GM12864 (cell line): ENCODE measurements at regions not wholly inside any gene's neighbourhood (a gene's known extent, or its start where the extent isn't known, plus 50 kb on each side); places are given as distances from the start of the nearest gene placed in this dataset.
"Not testable (repeated sequence)": the region's sequence is repeated elsewhere in the genome, so short reads cannot be mapped to it uniquely, and the experiment has no call there.

Source experiments
- DNase-seq: peaks from one replicate; pipeline ENCODE4 v3.0.0-alpha.2; 2011; ENCODE audit warnings: low read depth
- H3K4me3 ChIP-seq: 2 replicates; pipeline ENCODE4 v1.5.1; 2011; ENCODE audit warnings: mild to moderate bottlenecking, low read depth, low read length, control low read depth
- CTCF ChIP-seq: IDR thresholded peaks from 2 replicates; pipeline ENCODE4 v1.5.1; 2011; ENCODE audit warnings: low read depth, mild to moderate bottlenecking, moderate library complexity, low read length, control low read depth, inconsistent platforms; ENCODE audit errors: missing control alignments

GRCh38 chr12:46693034-46693433 lies 132.8 kb downstream of the SLC38A4 start:
- no peak for TF ChIP-seq CTCF
- no peak overlapping the region for H3K4me3 ChIP-seq
- DNase-seq, result no peak

- DNase-seq, result no peak
- H3K4me3 ChIP-seq, result no peak overlapping the region
- no peak for TF ChIP-seq CTCF
Measured at GRCh38 chr12:46692606-46693005, 133.2 kb downstream of the SLC38A4 start.

- no peak overlapping the region for H3K4me3 ChIP-seq
- no peak for TF ChIP-seq CTCF
- no peak for DNase-seq
Measured at GRCh38 chr12:46686267-46686942, 139.4 kb downstream of the SLC38A4 start.

- not testable (repeated sequence) for H3K4me3 ChIP-seq, DNase-seq
Measured at GRCh38 chr12:46684243-46684642, 141.6 kb downstream of the SLC38A4 start.

GRCh38 chr12:46682148-46682547 lies 143.6 kb downstream of the SLC38A4 start:
- DNase-seq, result no peak
- TF ChIP-seq CTCF, result no peak
- H3K4me3 ChIP-seq, result no peak overlapping the region

- no peak overlapping the region for H3K4me3 ChIP-seq
- DNase-seq, result no peak
- TF ChIP-seq CTCF, result no peak
Measured at GRCh38 chr12:46680506-46680905, 145.3 kb downstream of the SLC38A4 start.

GRCh38 chr12:46679754-46680153 lies 146.0 kb downstream of the SLC38A4 start:
- no peak for TF ChIP-seq CTCF
- DNase-seq, result no peak
- H3K4me3 ChIP-seq, result no peak overlapping the region
